ENCODE measurements at regions not wholly inside any gene's neighbourhood (a gene's known extent, or its start where the extent isn't known, plus 50 kb on each side); places are given as distances from the start of the nearest gene placed in this dataset.
"Not testable (repeated sequence)": the region's sequence is repeated elsewhere in the genome, so short reads cannot be mapped to it uniquely, and the experiment has no call there.

DNA sequence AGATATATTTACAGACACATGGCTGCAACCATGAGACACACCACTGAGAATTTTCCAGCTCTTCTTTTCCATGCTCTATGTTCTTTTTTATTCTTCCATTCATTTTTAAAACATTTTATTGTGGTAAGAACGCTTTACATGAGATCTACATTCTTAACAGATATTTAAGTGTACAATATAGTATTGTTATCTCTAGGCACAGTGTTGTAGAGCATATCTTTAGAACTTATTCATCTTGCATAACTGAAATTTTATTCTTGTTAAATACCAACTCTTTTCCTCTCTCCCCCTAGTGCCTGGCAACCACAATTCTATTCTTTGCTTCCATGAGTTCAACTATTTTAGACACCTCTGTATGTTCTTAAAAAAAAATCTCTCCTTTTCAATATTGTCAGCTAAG, 67.1 kb upstream of the HABP2 start:
- no peaks in the 10 kb centered on the region for H3K36me3 ChIP-seq
- no peak overlapping the region for H3K9ac ChIP-seq (ENCODE audit: low read depth in 2 of 2, low read length in 2 of 2)
- H3K4me3 ChIP-seq, result no peak overlapping the region
- no peaks in the 10 kb centered on the region for H3K4me1 ChIP-seq
- no peak for DNase-seq
- intact Hi-C loops (cut with DNase I), result no loop called here
- H3K27ac ChIP-seq, result no peak overlapping the region
- H3K9me3 ChIP-seq, result no peaks in the 10 kb centered on the region
- no peaks in the 10 kb centered on the region for H3K27me3 ChIP-seq
- TF ChIP-seq, protein P1, sequence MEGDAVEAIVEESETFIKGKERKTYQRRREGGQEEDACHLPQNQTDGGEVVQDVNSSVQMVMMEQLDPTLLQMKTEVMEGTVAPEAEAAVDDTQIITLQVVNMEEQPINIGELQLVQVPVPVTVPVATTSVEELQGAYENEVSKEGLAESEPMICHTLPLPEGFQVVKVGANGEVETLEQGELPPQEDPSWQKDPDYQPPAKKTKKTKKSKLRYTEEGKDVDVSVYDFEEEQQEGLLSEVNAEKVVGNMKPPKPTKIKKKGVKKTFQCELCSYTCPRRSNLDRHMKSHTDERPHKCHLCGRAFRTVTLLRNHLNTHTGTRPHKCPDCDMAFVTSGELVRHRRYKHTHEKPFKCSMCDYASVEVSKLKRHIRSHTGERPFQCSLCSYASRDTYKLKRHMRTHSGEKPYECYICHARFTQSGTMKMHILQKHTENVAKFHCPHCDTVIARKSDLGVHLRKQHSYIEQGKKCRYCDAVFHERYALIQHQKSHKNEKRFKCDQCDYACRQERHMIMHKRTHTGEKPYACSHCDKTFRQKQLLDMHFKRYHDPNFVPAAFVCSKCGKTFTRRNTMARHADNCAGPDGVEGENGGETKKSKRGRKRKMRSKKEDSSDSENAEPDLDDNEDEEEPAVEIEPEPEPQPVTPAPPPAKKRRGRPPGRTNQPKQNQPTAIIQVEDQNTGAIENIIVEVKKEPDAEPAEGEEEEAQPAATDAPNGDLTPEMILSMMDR (IDR thresholded peaks at IDR 0.05), result no peak

DNA sequence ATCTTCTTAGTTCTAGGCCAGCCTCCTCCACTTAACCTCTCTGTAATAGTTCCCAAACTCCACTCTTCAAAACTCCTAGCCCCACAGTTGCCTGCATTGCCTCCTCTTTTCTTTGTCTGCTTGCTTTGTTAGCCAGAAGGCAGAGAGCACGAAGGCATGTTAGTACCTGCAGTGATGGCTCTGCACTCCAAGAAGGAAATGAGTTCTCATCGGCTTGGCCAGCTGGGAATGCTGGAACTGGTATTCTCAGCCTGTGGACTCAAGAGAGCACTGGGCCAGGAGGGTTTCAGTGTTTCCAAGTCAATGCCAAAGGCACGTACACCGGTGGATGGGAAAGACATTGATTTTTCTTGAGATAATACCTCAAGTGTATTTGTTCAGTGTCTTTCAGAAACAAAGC, 66.3 kb upstream of the HABP2 start:
- intact Hi-C loops (cut with DNase I), result no loop called here
- Histone ChIP-seq H3K36me3 (no peaks in the 10 kb centered on the region), H3K4me1 (no peaks in the 10 kb centered on the region), H3K9ac (ENCODE audit: low read depth in 2 of 2, low read length in 2 of 2) (no peak overlapping the region), H3K4me3 (no peak overlapping the region), H3K27me3 (no peaks in the 10 kb centered on the region), H3K9me3 (no peaks in the 10 kb centered on the region), H3K27ac (no peak overlapping the region)
- TF ChIP-seq, protein P1 (IDR thresholded peaks at IDR 0.05), result no peak
- DNase-seq, result no peak

DNA sequence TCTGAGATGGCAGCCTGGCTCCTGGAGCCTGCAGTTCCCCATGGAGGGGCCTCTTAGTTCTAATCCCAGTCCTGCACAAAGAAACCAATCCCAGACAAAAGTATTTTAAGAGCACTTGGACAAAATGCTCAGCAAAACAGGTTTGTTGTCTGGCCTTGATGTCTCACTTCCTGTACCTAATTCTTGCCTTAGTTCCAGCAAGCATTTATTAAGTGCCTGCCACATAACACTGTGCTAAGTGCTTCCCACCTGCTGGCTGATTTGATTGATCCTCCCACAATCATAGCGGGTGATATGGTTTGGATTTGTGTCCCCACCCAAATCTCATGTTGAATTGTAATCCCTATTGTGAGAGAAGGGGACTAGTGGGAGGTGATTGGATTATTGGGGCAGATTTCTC, 65.7 kb upstream of the HABP2 start:
- Histone ChIP-seq H3K9me3 (no peaks in the 10 kb centered on the region), H3K4me1 (no peaks in the 10 kb centered on the region), H3K36me3 (no peaks in the 10 kb centered on the region), H3K4me3 (no peak overlapping the region), H3K9ac (ENCODE audit: low read depth in 2 of 2, low read length in 2 of 2) (no peak overlapping the region), H3K27ac (no peak overlapping the region), H3K27me3 (no peaks in the 10 kb centered on the region)
- no peak for DNase-seq
- intact Hi-C loops (cut with DNase I), result no loop called here
- TF ChIP-seq, protein P1 (IDR thresholded peaks at IDR 0.05), result no peak

DNA sequence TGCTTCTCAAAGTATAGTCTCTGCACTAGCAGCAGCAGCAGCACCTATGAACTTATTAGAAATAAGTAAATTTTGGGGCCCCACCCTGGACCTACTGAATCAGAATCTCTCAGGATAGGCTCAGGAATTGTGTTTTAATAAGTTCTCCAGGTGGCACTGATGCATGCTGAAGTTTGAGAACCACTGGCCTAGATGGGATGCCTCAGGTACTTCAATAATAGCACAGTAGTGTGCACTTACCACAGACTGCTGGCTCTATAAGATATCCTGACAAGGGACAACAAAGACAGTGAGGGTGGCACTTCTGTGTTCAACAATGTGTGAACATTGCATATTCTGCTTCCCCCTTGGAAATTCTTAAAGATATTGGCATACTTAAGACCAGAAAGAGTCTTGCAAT, 64.7 kb upstream of the HABP2 start:
- H3K9ac ChIP-seq (ENCODE audit: low read depth in 2 of 2, low read length in 2 of 2), result no peak overlapping the region
- no peak overlapping the region for H3K4me3 ChIP-seq
- H3K4me1 ChIP-seq, result no peaks in the 10 kb centered on the region
- intact Hi-C loops (cut with DNase I), result no loop called here
- no peaks in the 10 kb centered on the region for H3K36me3 ChIP-seq
- no peaks in the 10 kb centered on the region for H3K27me3 ChIP-seq
- TF ChIP-seq, protein P1 (IDR thresholded peaks at IDR 0.05), result no peak
- H3K9me3 ChIP-seq, result no peaks in the 10 kb centered on the region
- DNase-seq, result no peak
- no peak overlapping the region for H3K27ac ChIP-seq

DNA sequence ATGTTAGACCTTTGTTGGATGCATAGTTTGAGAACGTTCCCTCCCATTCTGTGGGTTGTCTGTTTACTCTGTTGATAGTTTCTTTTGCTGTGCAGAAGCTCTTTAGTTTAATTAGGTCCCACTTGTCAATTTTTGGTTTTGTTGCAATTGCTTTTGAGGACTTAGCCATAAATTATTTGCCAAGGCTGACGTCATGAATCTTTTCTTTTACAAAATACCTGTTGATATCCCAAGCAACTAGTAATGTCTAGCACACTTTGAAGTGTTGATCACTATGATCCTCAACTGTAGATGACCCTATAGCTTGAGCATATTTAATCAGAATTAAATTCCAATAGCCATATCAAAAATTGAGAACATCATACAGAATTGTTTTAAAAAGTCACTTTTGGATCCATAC, 63.3 kb upstream of the HABP2 start:
- H3K9ac ChIP-seq (ENCODE audit: low read depth in 2 of 2, low read length in 2 of 2); H3K4me3 ChIP-seq; H3K9me3 ChIP-seq; H3K4me1 ChIP-seq; H3K27ac ChIP-seq; DNase-seq; H3K27me3 ChIP-seq; H3K36me3 ChIP-seq; intact Hi-C loops (cut with DNase I): not testable (repeated sequence)

DNA sequence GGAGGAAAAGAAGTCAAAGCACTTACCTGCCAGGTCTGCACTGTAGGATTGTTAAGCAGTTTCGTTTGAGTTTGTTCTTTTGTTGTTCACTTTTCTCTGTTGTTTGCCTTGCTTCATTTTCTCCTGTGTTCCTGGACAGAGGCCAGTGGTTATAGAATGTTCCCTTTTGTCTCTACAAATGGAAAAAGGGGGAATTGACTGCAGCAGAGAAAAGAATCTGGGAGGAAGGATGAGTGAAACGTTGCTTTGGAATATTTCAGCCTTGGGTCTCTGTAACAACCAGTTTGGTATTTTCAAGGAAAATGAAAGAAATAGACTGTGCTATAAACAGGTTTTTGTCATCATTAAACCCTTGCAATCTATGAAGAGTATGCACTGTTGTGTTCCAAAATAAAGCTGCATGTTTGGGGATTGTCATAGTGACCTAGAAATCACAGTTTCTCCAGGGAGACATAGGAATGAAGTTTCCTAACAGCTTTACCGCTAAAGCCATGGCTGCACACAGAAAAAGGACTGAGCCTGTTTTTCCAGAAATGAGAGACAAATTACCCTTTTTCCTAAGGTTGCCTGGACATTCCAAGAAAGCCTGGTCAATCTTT, 60.8 kb upstream of the HABP2 start:
- no peak overlapping the region for H3K27ac ChIP-seq
- H3K9ac ChIP-seq (ENCODE audit: low read depth in 2 of 2, low read length in 2 of 2), result no peak overlapping the region
- no peak for DNase-seq
- no peaks in the 10 kb centered on the region for H3K36me3 ChIP-seq
- TF ChIP-seq, protein P1 (IDR thresholded peaks at IDR 0.05), result no peak
- no peaks in the 10 kb centered on the region for H3K27me3 ChIP-seq
- H3K4me1 ChIP-seq, result no peaks in the 10 kb centered on the region
- H3K9me3 ChIP-seq, result no peaks in the 10 kb centered on the region
- intact Hi-C loops (cut with DNase I), result no loop called here
- H3K4me3 ChIP-seq, result no peak overlapping the region
